Neural cell (in vitro differentiated cells): ENCODE measurements at regions not wholly inside any gene's neighbourhood (a gene's known extent, or its start where the extent isn't known, plus 50 kb on each side); places are given as distances from the start of the nearest gene placed in this dataset.

ENCODE experiments used
- H2AFZ ChIP-seq: fragments of 200-600, 300-800 bp; sonication (generic), shearing (Covaris generic); 2 replicates; pipeline ENCODE4 v1.6.0; 2014; ENCODE audit warnings: low read depth, mild to moderate bottlenecking, antibody characterized with exemption, low read length, moderate library complexity
- H3F3A ChIP-seq: fragments of 200-600 bp; shearing (Covaris generic); 2 replicates; pipeline ENCODE4 v1.6.1; 2016; ENCODE audit warnings: mild to moderate bottlenecking, moderate library complexity, mixed read lengths, antibody characterized with exemption, low read length; ENCODE audit not compliant: insufficient read depth, poor library complexity, severe bottlenecking
- H3K27ac ChIP-seq: fragments of 200-600, 300-800 bp; sonication (generic), shearing (Covaris generic); 2 replicates; pipeline ENCODE4 v1.5.1; 2014; ENCODE audit warnings: mild to moderate bottlenecking, low read length, moderate library complexity
- H3K27me3 ChIP-seq: fragments of 300-800, 200-600 bp; sonication (generic), shearing (Covaris generic); 2 replicates; pipeline ENCODE4 v1.6.0; 2014; ENCODE audit warnings: mild to moderate bottlenecking, low read depth, low read length, moderate library complexity; ENCODE audit not compliant: insufficient read depth
- H3K36me3 ChIP-seq: fragments of 300-800, 200-600 bp; sonication (generic), shearing (Covaris generic); 2 replicates; pipeline ENCODE4 v1.5.1; 2014; ENCODE audit warnings: mild to moderate bottlenecking, antibody characterized with exemption, low read length, moderate library complexity; ENCODE audit not compliant: insufficient read depth
- H3K4me2 ChIP-seq: fragments of 300-800, 200-600 bp; sonication (generic), shearing (Covaris generic); 2 replicates; pipeline ENCODE4 v1.6.0; 2014; ENCODE audit warnings: mild to moderate bottlenecking, low read length
- H3K4me3 ChIP-seq: fragments of 300-800, 200-600 bp; sonication (generic), shearing (Covaris generic); 2 replicates; pipeline ENCODE4 v1.5.1; 2014; ENCODE audit warnings: mild to moderate bottlenecking, low read length, moderate library complexity
- H3K79me2 ChIP-seq: fragments of 200-600 bp; shearing (Covaris generic); replicated peaks from 2 replicates; pipeline ENCODE4 v1.6.0; 2014; ENCODE audit warnings: mild to moderate bottlenecking, low read length, moderate library complexity; ENCODE audit not compliant: insufficient read depth
- H3K9ac ChIP-seq: fragments of 300-800, 200-600 bp; sonication (generic), shearing (Covaris generic); 2 replicates; pipeline ENCODE4 v1.6.1; 2016; ENCODE audit warnings: mild to moderate bottlenecking, low read length, mixed read lengths
- H3K9me2 ChIP-seq: fragments of 200-600 bp; shearing (Covaris generic); 2 replicates; pipeline ENCODE4 v1.6.1; 2016; ENCODE audit warnings: mild to moderate bottlenecking, low read length, mixed read lengths; ENCODE audit not compliant: insufficient read depth
- H3K9me3 ChIP-seq: fragments of 200-600, 300-800 bp; sonication (generic), shearing (Covaris generic); 2 replicates; pipeline ENCODE4 v1.6.1; 2016; ENCODE audit warnings: mild to moderate bottlenecking, mixed run types, low read length, moderate library complexity, mixed read lengths
- H4K20me1 ChIP-seq: fragments of 200-600 bp; shearing (Covaris generic); 2 replicates; pipeline ENCODE4 v1.6.1; 2016; ENCODE audit warnings: mild to moderate bottlenecking, mixed run types; ENCODE audit not compliant: insufficient read depth
- EP300 ChIP-seq: fragments of 450-650 bp; conservative IDR thresholded peaks from 2 replicates; pipeline ENCODE4 v1.6.1; 2014; ENCODE audit warnings: antibody characterized with exemption, mild to moderate bottlenecking, moderate library complexity; ENCODE audit not compliant: poor library complexity, severe bottlenecking
- EZH2 ChIP-seq: fragments of 200-600, 300-800 bp; shearing (Covaris generic), sonication (generic); IDR thresholded peaks from 2 replicates; pipeline ENCODE4 v1.6.1; 2014; ENCODE audit warnings: antibody characterized with exemption, low read length, borderline replicate concordance, mild to moderate bottlenecking; ENCODE audit not compliant: insufficient read depth, poor library complexity, severe bottlenecking
- MXI1 ChIP-seq: fragments of 450-650 bp; conservative IDR thresholded peaks from 2 replicates; pipeline ENCODE4 v1.6.1; 2014; ENCODE audit warnings: antibody characterized with exemption, mild to moderate bottlenecking; ENCODE audit not compliant: poor library complexity, severe bottlenecking
- POLR2AphosphoS5 ChIP-seq: IDR thresholded peaks from 2 replicates; pipeline ENCODE4 v1.6.1; 2012
- RAD21 ChIP-seq: fragments of 450-650 bp; conservative IDR thresholded peaks from 2 replicates; pipeline ENCODE4 v1.6.1; 2014; ENCODE audit warnings: antibody characterized with exemption, mild to moderate bottlenecking, moderate library complexity
- SMC3 ChIP-seq: fragments of 450-650 bp; conservative IDR thresholded peaks from 2 replicates; pipeline ENCODE4 v1.6.1; 2014; ENCODE audit warnings: antibody characterized with exemption, mild to moderate bottlenecking, moderate library complexity; ENCODE audit not compliant: poor library complexity
- TAF1 ChIP-seq: IDR thresholded peaks from 2 replicates; pipeline ENCODE4 v1.6.1; 2012; ENCODE audit warnings: low read depth
- TF ChIP-seq, protein P1 (sequence below): fragments of 450-650 bp; IDR thresholded peaks from 2 replicates; pipeline ENCODE4 v1.5.1; 2014; ENCODE audit warnings: antibody characterized with exemption, mild to moderate bottlenecking, moderate library complexity; ENCODE audit not compliant: poor library complexity, severe bottlenecking
- TF ChIP-seq, protein P2 (sequence below): IDR thresholded peaks from 2 replicates; pipeline ENCODE4 v1.6.1; 2012; ENCODE audit warnings: borderline replicate concordance

DNA sequence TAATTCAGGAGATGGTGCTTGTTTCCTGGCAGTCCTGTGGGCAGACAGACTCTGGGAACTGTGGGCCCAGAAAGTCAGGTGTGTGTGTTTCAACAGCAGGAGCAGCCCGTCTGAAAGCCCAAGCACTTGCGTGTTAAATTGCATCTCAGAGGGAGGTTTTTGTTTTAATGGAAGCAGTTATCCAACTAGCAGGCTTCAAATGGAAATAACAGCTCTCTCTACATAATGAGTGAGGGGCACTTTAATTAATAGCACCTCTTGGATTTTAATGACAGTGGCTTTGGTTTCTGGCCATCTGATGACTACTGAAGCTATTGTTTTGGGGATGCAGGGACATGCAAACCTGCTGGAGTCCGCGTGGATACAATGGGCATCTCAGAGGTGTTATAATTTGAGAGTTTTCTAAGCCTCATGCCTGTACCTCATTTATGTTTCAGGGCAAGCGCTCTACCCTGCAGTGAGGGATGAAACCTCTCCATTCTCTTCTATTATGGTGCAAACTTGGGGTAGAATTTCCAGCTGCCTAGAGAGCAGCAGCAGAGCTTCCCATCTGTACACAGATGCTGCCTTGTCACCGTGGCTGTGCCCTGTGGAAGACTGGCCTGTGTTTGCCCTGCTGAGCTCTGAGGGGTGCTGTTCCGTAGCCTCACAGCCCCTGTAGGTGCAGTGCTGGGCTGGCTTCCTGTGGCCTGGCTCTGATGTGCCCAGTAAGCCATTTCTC lies 206.6 kb upstream of the GPR26 start:
- no peak overlapping the region for H3K4me2 ChIP-seq
- no peaks in the 10 kb centered on the region for H4K20me1 ChIP-seq
- H3K9ac ChIP-seq, result no peak overlapping the region
- no peak overlapping the region for H3K4me3 ChIP-seq
- H3K27ac ChIP-seq, result no peak overlapping the region
- H2AFZ ChIP-seq, result no peak overlapping the region
- no peaks in the 10 kb centered on the region for H3K79me2 ChIP-seq
- H3K36me3 ChIP-seq, result no peaks in the 10 kb centered on the region
- peaks cover 13% of the 10 kb centered on the region for H3K27me3 ChIP-seq
- H3K9me3 ChIP-seq, result no peaks in the 10 kb centered on the region
- TF ChIP-seq, protein P1, sequence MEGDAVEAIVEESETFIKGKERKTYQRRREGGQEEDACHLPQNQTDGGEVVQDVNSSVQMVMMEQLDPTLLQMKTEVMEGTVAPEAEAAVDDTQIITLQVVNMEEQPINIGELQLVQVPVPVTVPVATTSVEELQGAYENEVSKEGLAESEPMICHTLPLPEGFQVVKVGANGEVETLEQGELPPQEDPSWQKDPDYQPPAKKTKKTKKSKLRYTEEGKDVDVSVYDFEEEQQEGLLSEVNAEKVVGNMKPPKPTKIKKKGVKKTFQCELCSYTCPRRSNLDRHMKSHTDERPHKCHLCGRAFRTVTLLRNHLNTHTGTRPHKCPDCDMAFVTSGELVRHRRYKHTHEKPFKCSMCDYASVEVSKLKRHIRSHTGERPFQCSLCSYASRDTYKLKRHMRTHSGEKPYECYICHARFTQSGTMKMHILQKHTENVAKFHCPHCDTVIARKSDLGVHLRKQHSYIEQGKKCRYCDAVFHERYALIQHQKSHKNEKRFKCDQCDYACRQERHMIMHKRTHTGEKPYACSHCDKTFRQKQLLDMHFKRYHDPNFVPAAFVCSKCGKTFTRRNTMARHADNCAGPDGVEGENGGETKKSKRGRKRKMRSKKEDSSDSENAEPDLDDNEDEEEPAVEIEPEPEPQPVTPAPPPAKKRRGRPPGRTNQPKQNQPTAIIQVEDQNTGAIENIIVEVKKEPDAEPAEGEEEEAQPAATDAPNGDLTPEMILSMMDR, result no peak
- TF ChIP-seq POLR2AphosphoS5 (no peak), RAD21 (no peak), TAF1 (no peak), SMC3 (no peak)
- TF ChIP-seq, protein P2, sequence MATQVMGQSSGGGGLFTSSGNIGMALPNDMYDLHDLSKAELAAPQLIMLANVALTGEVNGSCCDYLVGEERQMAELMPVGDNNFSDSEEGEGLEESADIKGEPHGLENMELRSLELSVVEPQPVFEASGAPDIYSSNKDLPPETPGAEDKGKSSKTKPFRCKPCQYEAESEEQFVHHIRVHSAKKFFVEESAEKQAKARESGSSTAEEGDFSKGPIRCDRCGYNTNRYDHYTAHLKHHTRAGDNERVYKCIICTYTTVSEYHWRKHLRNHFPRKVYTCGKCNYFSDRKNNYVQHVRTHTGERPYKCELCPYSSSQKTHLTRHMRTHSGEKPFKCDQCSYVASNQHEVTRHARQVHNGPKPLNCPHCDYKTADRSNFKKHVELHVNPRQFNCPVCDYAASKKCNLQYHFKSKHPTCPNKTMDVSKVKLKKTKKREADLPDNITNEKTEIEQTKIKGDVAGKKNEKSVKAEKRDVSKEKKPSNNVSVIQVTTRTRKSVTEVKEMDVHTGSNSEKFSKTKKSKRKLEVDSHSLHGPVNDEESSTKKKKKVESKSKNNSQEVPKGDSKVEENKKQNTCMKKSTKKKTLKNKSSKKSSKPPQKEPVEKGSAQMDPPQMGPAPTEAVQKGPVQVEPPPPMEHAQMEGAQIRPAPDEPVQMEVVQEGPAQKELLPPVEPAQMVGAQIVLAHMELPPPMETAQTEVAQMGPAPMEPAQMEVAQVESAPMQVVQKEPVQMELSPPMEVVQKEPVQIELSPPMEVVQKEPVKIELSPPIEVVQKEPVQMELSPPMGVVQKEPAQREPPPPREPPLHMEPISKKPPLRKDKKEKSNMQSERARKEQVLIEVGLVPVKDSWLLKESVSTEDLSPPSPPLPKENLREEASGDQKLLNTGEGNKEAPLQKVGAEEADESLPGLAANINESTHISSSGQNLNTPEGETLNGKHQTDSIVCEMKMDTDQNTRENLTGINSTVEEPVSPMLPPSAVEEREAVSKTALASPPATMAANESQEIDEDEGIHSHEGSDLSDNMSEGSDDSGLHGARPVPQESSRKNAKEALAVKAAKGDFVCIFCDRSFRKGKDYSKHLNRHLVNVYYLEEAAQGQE, result no peak
- no peaks in the 10 kb centered on the region for H3F3A ChIP-seq
- no peaks in the 10 kb centered on the region for H3K9me2 ChIP-seq

DNA sequence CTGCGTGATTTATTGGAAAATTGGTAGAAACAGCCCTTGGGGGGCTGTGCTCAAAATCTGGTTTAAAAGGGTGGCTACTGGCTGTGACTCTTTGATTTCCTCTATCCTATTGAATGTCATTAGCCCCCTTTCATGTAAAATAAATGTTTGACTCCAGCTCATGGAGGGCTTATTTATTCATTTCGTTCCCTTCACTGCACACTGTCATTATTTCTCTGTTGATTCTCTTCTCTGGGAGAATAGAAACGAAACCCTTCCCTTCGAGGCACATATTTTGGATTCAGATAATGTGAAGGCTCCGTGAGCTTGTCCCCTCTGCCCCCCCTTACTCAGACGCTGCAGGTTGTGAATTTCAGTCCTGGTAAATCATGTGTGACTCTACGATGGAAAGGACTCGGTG lies 203.9 kb upstream of the GPR26 start:
- Histone ChIP-seq H3K9ac (no peak overlapping the region), H3K9me2 (no peaks in the 10 kb centered on the region), H3K36me3 (no peaks in the 10 kb centered on the region), H3K27ac (no peak overlapping the region), H4K20me1 (no peaks in the 10 kb centered on the region), H3K4me2 (no peak overlapping the region), H3K9me3 (no peaks in the 10 kb centered on the region), H3K79me2 (no peaks in the 10 kb centered on the region), H3K27me3 (peaks cover 13% of the 10 kb centered on the region), H2AFZ (no peak overlapping the region), H3F3A (no peaks in the 10 kb centered on the region), H3K4me3 (no peak overlapping the region)
- no peak for TF ChIP-seq SMC3
- TF ChIP-seq TAF1, result no peak

DNA sequence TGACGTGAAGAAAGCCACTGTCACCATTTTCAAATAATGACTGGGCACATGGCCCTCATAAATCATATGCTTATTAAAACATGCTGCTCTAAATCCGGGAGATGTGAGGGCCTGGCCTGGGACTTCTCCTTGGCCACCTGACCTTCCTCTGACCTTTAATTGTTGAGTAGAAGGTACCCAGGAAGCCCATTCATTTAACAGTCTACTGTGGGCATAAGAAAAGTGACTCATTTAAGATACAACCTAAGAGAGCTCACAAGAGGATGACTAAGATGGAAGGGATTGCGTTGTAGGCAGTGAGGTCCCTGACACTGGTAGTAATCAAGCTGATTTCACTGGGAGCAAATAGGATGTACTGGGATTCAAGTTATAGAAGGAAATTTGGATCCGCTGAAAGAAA lies 203.4 kb upstream of the GPR26 start:
- no peak overlapping the region for H3K9ac ChIP-seq
- no peak overlapping the region for H3K4me3 ChIP-seq
- H4K20me1 ChIP-seq, result no peaks in the 10 kb centered on the region
- peaks cover 13% of the 10 kb centered on the region for H3K27me3 ChIP-seq
- no peaks in the 10 kb centered on the region for H3K9me3 ChIP-seq
- no peak overlapping the region for H3K4me2 ChIP-seq
- no peak for TF ChIP-seq TAF1
- TF ChIP-seq, protein P2, result no peak
- no peak for TF ChIP-seq RAD21
- no peak for TF ChIP-seq POLR2AphosphoS5
- no peak for TF ChIP-seq EZH2
- TF ChIP-seq MXI1, result no peak
- no peak for TF ChIP-seq EP300
- TF ChIP-seq SMC3, result no peak
- TF ChIP-seq, protein P1, result no peak
- H3K9me2 ChIP-seq, result no peaks in the 10 kb centered on the region
- H3F3A ChIP-seq, result no peaks in the 10 kb centered on the region
- H3K36me3 ChIP-seq, result no peaks in the 10 kb centered on the region
- no peaks in the 10 kb centered on the region for H3K79me2 ChIP-seq
- H3K27ac ChIP-seq, result no peak overlapping the region
- H2AFZ ChIP-seq, result no peak overlapping the region
